Cardiac muscle cell (in vitro differentiated cells and primary cell): ENCODE measurements at regions not wholly inside any gene's neighbourhood (a gene's known extent, or its start where the extent isn't known, plus 50 kb on each side); places are given as distances from the start of the nearest gene placed in this dataset.

Experiments used
- DNase-seq, 2 donors: peaks; one replicate each; pipeline versions ENCODE4 v3.0.0 to v3.0.0-alpha.2; 2010 to 2017; ENCODE audit warnings: low read depth in 1 of 2, low spot score in 1 of 2
- H3K27ac ChIP-seq: fragments of 200-600 bp; sonication (generic); 2 replicates; pipeline ENCODE4 v1.5.1; 2016
- H3K27me3 ChIP-seq: fragments of 200-600 bp; sonication (generic); 2 replicates; pipeline ENCODE4 v1.6.0; 2016; ENCODE audit warnings: control low read depth
- H3K36me3 ChIP-seq: fragments of 200-600 bp; sonication (generic); 2 replicates; pipeline ENCODE4 v1.5.1; 2016; ENCODE audit warnings: control low read depth
- H3K4me1 ChIP-seq: fragments of 200-600 bp; sonication (generic); 2 replicates; pipeline ENCODE4 v1.8.1; 2017; ENCODE audit warnings: low read depth, mild to moderate bottlenecking, mixed run types
- H3K4me3 ChIP-seq: fragments of 200-600 bp; sonication (generic); 2 replicates; pipeline ENCODE4 v1.5.1; 2016; ENCODE audit warnings: mild to moderate bottlenecking
- H3K9me3 ChIP-seq: fragments of 200-600 bp; sonication (generic); 2 replicates; pipeline ENCODE4 v1.5.1; 2017; ENCODE audit warnings: low read depth, mild to moderate bottlenecking, control low read depth
- CTCF ChIP-seq: IDR thresholded peaks from 2 replicates; pipeline ENCODE4 v1.5.1; 2012; ENCODE audit warnings: low read depth, mild to moderate bottlenecking, low read length

DNA sequence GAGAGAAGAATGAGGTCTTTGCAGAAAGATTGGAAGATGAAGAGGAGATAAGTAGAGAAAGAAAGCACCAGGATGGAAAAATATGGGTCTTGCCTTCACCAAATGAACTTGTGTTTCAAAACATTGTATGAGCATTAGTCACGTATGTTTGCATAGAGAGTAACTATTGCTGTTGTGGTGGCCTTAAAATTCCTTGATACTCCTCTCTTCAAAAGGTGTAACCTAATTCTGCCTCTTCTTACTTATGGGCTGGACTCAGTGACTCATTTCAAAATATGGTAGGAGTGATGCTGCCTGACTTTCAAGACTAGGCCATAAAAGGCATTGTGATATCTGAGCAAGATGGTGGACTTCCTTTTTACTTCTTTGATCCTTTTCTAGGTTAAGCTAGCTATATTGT lies 228.7 kb upstream of the ZNF385D start:
- Histone ChIP-seq H3K36me3 (no peaks in the 10 kb centered on the region), H3K4me3 (no peak overlapping the region), H3K27ac (no peak overlapping the region), H3K9me3 (no peaks in the 10 kb centered on the region), H3K4me1 (no peaks in the 10 kb centered on the region), H3K27me3 (no peaks in the 10 kb centered on the region)
- DNase-seq, result no peak
- TF ChIP-seq CTCF, result no peak

- no peaks in the 10 kb centered on the region for H3K27me3 ChIP-seq
- TF ChIP-seq CTCF, result no peak
Measured at GRCh38 chr3:21989341-21990042, 238.5 kb upstream of the ZNF385D start.

DNA sequence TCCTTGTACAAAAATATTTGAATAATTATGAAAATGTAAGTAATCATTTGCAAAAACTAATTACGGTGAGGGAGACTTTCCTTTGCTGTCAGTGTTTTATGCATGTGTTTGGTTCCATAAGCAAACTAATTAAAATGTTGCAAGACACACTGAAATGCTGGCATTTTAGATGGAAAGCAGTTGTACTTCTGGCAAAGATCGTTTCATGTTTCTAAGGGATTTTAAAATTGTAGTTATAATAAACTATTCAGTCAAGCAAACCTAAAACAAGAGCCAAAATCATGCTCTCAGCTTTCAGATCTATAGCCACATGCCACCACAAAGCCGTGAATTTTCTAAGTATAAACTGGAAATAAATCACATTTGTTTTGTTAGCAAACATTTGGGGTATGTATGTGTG lies 240.1 kb upstream of the ZNF385D start:
- DNase-seq, result no peak
- no peaks in the 10 kb centered on the region for H3K9me3 ChIP-seq
- no peak overlapping the region for H3K27ac ChIP-seq
- no peak for TF ChIP-seq CTCF
- H3K36me3 ChIP-seq, result no peaks in the 10 kb centered on the region
- no peak overlapping the region for H3K4me3 ChIP-seq
- H3K27me3 ChIP-seq, result no peaks in the 10 kb centered on the region
- no peaks in the 10 kb centered on the region for H3K4me1 ChIP-seq

More at GRCh38 chr3:21989341-21990042, 238.5 kb upstream of the ZNF385D start:
- peak in 1 of 2 donors; percentile 9 for DNase-seq
- H3K9me3 ChIP-seq, result no peaks in the 10 kb centered on the region
- no peaks in the 10 kb centered on the region for H3K4me1 ChIP-seq
- H3K36me3 ChIP-seq, result no peaks in the 10 kb centered on the region
- no peak overlapping the region for H3K4me3 ChIP-seq
- no peak overlapping the region for H3K27ac ChIP-seq

GRCh38 chr3:21995079-21995607 lies 244.1 kb upstream of the ZNF385D start:
- no peak for TF ChIP-seq CTCF
- H3K4me1 ChIP-seq, result no peaks in the 10 kb centered on the region
- H3K27me3 ChIP-seq, result no peaks in the 10 kb centered on the region
- DNase-seq, result no peak
- no peak overlapping the region for H3K4me3 ChIP-seq
- no peak overlapping the region for H3K27ac ChIP-seq
- no peaks in the 10 kb centered on the region for H3K36me3 ChIP-seq
- no peaks in the 10 kb centered on the region for H3K9me3 ChIP-seq

GRCh38 chr3:22007368-22007767 lies 256.4 kb upstream of the ZNF385D start:
- H3K27ac ChIP-seq, result no peak overlapping the region
- no peaks in the 10 kb centered on the region for H3K36me3 ChIP-seq
- H3K9me3 ChIP-seq, result no peaks in the 10 kb centered on the region
- no peak overlapping the region for H3K4me3 ChIP-seq
- H3K4me1 ChIP-seq, result no peaks in the 10 kb centered on the region
- no peaks in the 10 kb centered on the region for H3K27me3 ChIP-seq
- TF ChIP-seq CTCF, result no peak
- peak in 1 of 2 donors; percentile 12 for DNase-seq
